Liver (tissue), 8 donors: ENCODE measurements at regions not wholly inside any gene's neighbourhood (a gene's known extent, or its start where the extent isn't known, plus 50 kb on each side); places are given as distances from the start of the nearest gene placed in this dataset.

Source experiments
- DNase-seq: peaks from one replicate; pipeline ENCODE4 v3.0.0-alpha.2; 2017; ENCODE audit warnings: low spot score
- H3K27ac ChIP-seq, 2 donors: one replicate each; pipeline ENCODE4 v1.7.0; 2013; ENCODE audit warnings: inconsistent platforms in 2 of 2, low read length in 2 of 2, control low read depth in 1 of 2, low read depth in 1 of 2, mild to moderate bottlenecking in 1 of 2
- H3K27me3 ChIP-seq, 4 donors: one replicate each; pipeline versions ENCODE4 v1.6.1 to v1.7.0; 2013; ENCODE audit warnings: low read length in 3 of 4, inconsistent platforms in 1 of 4, mild to moderate bottlenecking in 1 of 4, moderate library complexity in 1 of 4; ENCODE audit not compliant: control insufficient read depth in 4 of 4, insufficient read depth in 4 of 4
- H3K36me3 ChIP-seq, 4 donors: one replicate each; pipeline versions ENCODE4 v1.6.1 to v1.7.0; 2013; ENCODE audit warnings: low read length in 3 of 4, mild to moderate bottlenecking in 3 of 4, low read depth in 1 of 4, moderate library complexity in 1 of 4; ENCODE audit not compliant: control insufficient read depth in 4 of 4, insufficient read depth in 3 of 4
- H3K4me1 ChIP-seq, 4 donors: one replicate each; pipeline versions ENCODE4 v1.6.1 to v1.7.0; 2013; ENCODE audit warnings: low read length in 3 of 4, mild to moderate bottlenecking in 3 of 4, moderate library complexity in 1 of 4; ENCODE audit not compliant: control insufficient read depth in 4 of 4, insufficient read depth in 4 of 4
- H3K4me3 ChIP-seq, 3 donors: one replicate each; pipeline versions ENCODE4 v1.6.1 to v1.7.0; 2013; ENCODE audit warnings: low read length in 3 of 3, control low read depth in 1 of 3, low read depth in 1 of 3, mild to moderate bottlenecking in 1 of 3
- H3K9ac ChIP-seq, 2 donors: one replicate each; pipeline ENCODE4 v1.7.0; 2013; ENCODE audit warnings: low read length in 2 of 2, mild to moderate bottlenecking in 2 of 2, moderate library complexity in 2 of 2, control low read depth in 1 of 2, low read depth in 1 of 2
- H3K9me3 ChIP-seq, 4 donors: one replicate each; pipeline versions ENCODE4 v1.6.1 to v1.7.0; 2013; ENCODE audit warnings: low read length in 3 of 4; ENCODE audit not compliant: control insufficient read depth in 4 of 4
- EGR1 ChIP-seq, 2 donors: IDR thresholded peaks; 2 replicates each; pipeline ENCODE4 v1.6.1; 2016 to 2018; ENCODE audit warnings: antibody characterized with exemption in 2 of 2, low read depth in 2 of 2
- FOXA1 ChIP-seq: IDR thresholded peaks from 2 replicates; pipeline ENCODE4 v1.6.1; 2016; ENCODE audit warnings: antibody characterized with exemption
- FOXA2 ChIP-seq: IDR thresholded peaks from 2 replicates; pipeline ENCODE4 v1.6.1; 2016; ENCODE audit warnings: antibody characterized with exemption
- HNF4A ChIP-seq, 2 donors: conservative IDR thresholded peaks; 2 replicates each; pipeline ENCODE4 v1.6.1; 2016; ENCODE audit warnings: antibody characterized with exemption in 2 of 2, mild to moderate bottlenecking in 2 of 2
- JUND ChIP-seq, 2 donors: IDR thresholded peaks; 2 replicates each; pipeline ENCODE4 v1.6.1; 2016; ENCODE audit warnings: antibody characterized with exemption in 2 of 2
- RAD21 ChIP-seq, 2 donors: IDR thresholded peaks; 2 replicates each; pipeline ENCODE4 v1.6.1; 2016; ENCODE audit warnings: antibody characterized with exemption in 2 of 2, mild to moderate bottlenecking in 2 of 2
- SP1 ChIP-seq: IDR thresholded peaks from 2 replicates; pipeline ENCODE4 v1.6.1; 2018; ENCODE audit warnings: antibody characterized with exemption, mild to moderate bottlenecking
- WGBS: extraction: QIAGEN DNeasy Blood & Tissue Kit; methylation state at CpG from one replicate; pipeline ENCODE4 v1.1.7; 2013; 5-methylcytosine and 5-hydroxymethylcytosine counted together
- TF ChIP-seq, protein P1 (sequence below): IDR thresholded peaks from 2 replicates; pipeline ENCODE4 v1.6.1; 2016; ENCODE audit warnings: antibody characterized with exemption
- TF ChIP-seq, protein P2 (sequence below): fragments of 150-350 bp; IDR thresholded peaks from 2 replicates; pipeline ENCODE4 v1.5.1; 2017; ENCODE audit warnings: improper control_type of control experiment, low read depth, low read length; ENCODE audit not compliant: missing input control
- TF ChIP-seq, protein P3 (sequence below): IDR thresholded peaks from 2 replicates; pipeline ENCODE4 v1.6.1; 2016; ENCODE audit warnings: antibody characterized with exemption
- donor health status: healthy.
- donor health status: healthy.
- donor health status: healthy.
- donor health status: healthy.
- donor health status: healthy.

DNA sequence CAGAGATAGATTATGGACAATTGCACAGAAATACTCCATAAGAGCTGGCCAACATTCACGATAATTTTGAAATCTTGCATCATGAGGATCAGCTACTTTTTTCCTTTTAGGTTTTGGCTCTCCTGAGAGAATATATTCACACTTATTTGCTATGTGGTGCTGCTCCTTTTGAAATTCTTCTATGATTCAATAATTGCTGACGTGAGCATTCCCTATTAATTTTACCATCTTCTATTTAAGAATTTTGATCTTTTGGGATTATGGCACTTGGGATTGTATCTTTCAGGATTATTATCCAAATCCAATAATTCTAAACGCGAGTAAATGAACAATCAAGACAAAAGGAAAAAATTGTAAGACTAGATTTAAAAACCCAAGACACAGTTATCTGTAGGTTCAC, 358.8 kb downstream of the ELAVL2 start:
- TF ChIP-seq FOXA2: no peak
- TF ChIP-seq SP1: no peak
- TF ChIP-seq JUND (IDR thresholded peaks at IDR 0.05): no peak
- TF ChIP-seq, protein P1, sequence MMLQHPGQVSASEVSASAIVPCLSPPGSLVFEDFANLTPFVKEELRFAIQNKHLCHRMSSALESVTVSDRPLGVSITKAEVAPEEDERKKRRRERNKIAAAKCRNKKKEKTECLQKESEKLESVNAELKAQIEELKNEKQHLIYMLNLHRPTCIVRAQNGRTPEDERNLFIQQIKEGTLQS: no peak
- Histone ChIP-seq H3K36me3 (no peaks in the 10 kb centered on the region), H3K9ac (no peak overlapping the region), H3K27ac (no peak overlapping the region), H3K9me3 (peaks cover 0 to 1% (median 0%) of the 10 kb centered on the region in 4 donors), H3K4me3 (no peak overlapping the region), H3K4me1 (no peaks in the 10 kb centered on the region), H3K27me3 (no peaks in the 10 kb centered on the region)
- WGBS: 89% methylated on average over 4 of the region's 4 CpGs
- DNase-seq: no peak

DNA sequence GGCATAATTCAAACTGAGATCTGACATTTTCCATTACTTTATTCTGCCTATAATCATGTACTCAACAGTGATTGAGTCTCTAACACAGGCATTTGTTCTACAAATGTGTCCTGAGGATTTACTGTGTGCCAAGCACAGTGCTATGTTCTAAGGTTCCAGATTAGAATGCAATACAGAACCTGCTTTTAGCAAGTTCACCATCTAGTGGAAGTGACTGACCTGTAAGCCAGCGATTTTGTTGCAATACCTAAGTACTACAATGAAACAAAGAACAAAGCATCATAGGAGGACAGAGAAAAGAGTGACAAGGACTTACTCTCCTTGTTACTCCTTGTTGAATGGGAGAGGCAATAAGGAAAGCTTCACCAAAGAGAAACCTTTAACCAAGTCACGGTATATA, 348.1 kb downstream of the ELAVL2 start:
- no peaks in the 10 kb centered on the region for H3K27me3 ChIP-seq
- H3K36me3 ChIP-seq: no peaks in the 10 kb centered on the region
- no peak overlapping the region for H3K27ac ChIP-seq
- TF ChIP-seq, protein P2, sequence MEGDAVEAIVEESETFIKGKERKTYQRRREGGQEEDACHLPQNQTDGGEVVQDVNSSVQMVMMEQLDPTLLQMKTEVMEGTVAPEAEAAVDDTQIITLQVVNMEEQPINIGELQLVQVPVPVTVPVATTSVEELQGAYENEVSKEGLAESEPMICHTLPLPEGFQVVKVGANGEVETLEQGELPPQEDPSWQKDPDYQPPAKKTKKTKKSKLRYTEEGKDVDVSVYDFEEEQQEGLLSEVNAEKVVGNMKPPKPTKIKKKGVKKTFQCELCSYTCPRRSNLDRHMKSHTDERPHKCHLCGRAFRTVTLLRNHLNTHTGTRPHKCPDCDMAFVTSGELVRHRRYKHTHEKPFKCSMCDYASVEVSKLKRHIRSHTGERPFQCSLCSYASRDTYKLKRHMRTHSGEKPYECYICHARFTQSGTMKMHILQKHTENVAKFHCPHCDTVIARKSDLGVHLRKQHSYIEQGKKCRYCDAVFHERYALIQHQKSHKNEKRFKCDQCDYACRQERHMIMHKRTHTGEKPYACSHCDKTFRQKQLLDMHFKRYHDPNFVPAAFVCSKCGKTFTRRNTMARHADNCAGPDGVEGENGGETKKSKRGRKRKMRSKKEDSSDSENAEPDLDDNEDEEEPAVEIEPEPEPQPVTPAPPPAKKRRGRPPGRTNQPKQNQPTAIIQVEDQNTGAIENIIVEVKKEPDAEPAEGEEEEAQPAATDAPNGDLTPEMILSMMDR: peak; percentile 13
- TF ChIP-seq, protein P3, sequence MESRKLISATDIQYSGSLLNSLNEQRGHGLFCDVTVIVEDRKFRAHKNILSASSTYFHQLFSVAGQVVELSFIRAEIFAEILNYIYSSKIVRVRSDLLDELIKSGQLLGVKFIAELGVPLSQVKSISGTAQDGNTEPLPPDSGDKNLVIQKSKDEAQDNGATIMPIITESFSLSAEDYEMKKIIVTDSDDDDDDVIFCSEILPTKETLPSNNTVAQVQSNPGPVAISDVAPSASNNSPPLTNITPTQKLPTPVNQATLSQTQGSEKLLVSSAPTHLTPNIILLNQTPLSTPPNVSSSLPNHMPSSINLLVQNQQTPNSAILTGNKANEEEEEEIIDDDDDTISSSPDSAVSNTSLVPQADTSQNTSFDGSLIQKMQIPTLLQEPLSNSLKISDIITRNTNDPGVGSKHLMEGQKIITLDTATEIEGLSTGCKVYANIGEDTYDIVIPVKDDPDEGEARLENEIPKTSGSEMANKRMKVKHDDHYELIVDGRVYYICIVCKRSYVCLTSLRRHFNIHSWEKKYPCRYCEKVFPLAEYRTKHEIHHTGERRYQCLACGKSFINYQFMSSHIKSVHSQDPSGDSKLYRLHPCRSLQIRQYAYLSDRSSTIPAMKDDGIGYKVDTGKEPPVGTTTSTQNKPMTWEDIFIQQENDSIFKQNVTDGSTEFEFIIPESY: no peak
- TF ChIP-seq RAD21 (IDR thresholded peaks at IDR 0.05) (peak; percentile 72 to 79), FOXA1 (no peak), EGR1 (IDR thresholded peaks at IDR 0.05; ENCODE audit: low read depth in 2 of 2) (no peak), HNF4A (conservative IDR thresholded peaks at IDR 0.05) (no peak)
- no peaks in the 10 kb centered on the region for H3K9me3 ChIP-seq
- no peaks in the 10 kb centered on the region for H3K4me1 ChIP-seq
- no peak overlapping the region for H3K4me3 ChIP-seq
- no peak for DNase-seq
- no peak overlapping the region for H3K9ac ChIP-seq
- 77% methylated on average over 2 of the region's 2 CpGs for WGBS

DNA sequence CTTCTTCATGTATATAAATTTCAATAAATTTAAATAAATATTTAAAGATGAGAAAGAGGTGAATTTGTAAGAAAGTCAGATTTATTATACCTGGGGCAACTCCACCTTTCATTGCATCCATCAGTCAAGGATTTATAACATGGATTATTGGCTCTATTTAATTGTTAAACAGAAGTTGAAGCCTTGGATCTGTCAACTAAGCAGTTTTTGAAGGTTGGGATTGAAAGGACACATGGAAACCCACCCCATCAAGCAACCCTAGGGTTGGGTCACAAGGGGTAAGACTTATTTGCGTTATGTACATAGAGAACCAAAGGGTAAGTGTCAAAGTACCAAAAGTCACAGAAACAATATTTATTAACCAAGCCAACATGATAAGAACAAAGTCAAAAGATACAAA, 342.5 kb downstream of the ELAVL2 start:
- H3K27me3 ChIP-seq: no peaks in the 10 kb centered on the region
- H3K9ac ChIP-seq: no peak overlapping the region
- DNase-seq: no peak
- 31% methylated on average over 1 of the region's 1 CpG for WGBS
- H3K4me3 ChIP-seq: no peak overlapping the region
- no peaks in the 10 kb centered on the region for H3K9me3 ChIP-seq
- no peaks in the 10 kb centered on the region for H3K36me3 ChIP-seq
- no peak overlapping the region for H3K27ac ChIP-seq
- H3K4me1 ChIP-seq: peaks cover 0 to 5% (median under 1%) of the 10 kb centered on the region in 4 donors
- TF ChIP-seq SP1 (no peak), FOXA2 (peak; percentile 13)
